ENCODE measurements at regions not wholly inside any gene's neighbourhood (a gene's known extent, or its start where the extent isn't known, plus 50 kb on each side); places are given as distances from the start of the nearest gene placed in this dataset.
"Not testable (repeated sequence)": the region's sequence is repeated elsewhere in the genome, so short reads cannot be mapped to it uniquely, and the experiment has no call there.

- DNase-seq (ENCODE audit: low spot score) = no peak
- intact Hi-C loops (cut with DNase I) = no loop called here
Measured at GRCh38 chr12:71303199-71303598, 136.4 kb upstream of the LGR5 start.

- DNase-seq (ENCODE audit: low spot score) = no peak
- intact Hi-C loops (cut with DNase I) = no loop called here
Measured at GRCh38 chr12:71300772-71301675, 138.6 kb upstream of the LGR5 start.

GRCh38 chr12:71299541-71300376 is 139.8 kb upstream of the LGR5 start:
- intact Hi-C loops (cut with DNase I) = no loop called here
- no peak for DNase-seq (ENCODE audit: low spot score)

DNA sequence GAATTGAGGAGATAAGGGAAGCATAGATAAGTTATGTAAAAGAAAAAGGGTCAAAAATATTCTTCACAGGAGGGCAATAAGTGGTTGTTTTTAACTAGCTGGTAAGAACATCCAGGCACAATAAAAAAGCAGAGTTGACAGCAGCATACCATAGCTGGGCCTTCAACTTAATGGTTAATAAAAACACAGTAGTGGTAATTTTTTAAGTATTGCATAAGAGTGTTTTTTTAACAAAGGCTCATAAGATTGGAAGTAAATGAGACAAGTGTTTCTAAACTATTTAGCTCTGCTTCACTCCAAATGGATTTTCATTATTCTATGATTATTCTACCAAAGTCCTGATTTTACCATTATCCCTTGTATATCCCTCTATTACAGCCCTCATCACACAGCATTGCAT is 140.1 kb upstream of the TSPAN8 start:
- DNase-seq (ENCODE audit: low spot score) = no peak
- intact Hi-C loops (cut with DNase I) = no loop called here

- intact Hi-C loops (cut with DNase I) = no loop called here
Measured at GRCh38 chr12:71295953-71296352, 138.2 kb upstream of the TSPAN8 start.

DNA sequence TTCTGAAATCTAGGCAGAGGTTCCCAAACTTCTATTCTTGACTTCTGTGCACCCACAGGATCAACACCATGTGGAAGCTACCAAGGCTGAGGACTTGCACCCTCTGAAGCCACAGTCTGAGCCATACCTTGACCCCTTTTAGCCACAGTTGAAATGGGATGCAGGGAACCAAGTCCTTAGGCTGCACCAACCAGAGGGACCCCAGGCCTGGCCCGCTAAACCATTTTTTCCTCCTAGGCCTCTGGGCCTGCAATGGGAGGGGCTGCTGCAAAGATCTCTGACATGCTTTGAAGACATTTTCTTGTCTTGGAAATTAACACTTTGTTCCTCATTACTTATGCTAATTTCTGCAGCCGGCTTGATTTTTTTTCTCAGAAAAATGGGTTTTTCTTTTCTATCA is 133.9 kb upstream of the TSPAN8 start:
- intact Hi-C loops (cut with DNase I) = no loop called here
- no peak for DNase-seq (ENCODE audit: low spot score)

More at GRCh38 chr12:71295953-71296352, 138.2 kb upstream of the TSPAN8 start:
- DNase-seq (ENCODE audit: low spot score) = no peak

- DNase-seq (ENCODE audit: low spot score) = no peak
- intact Hi-C loops (cut with DNase I) = no loop called here
Measured at GRCh38 chr12:71283883-71284282, 126.1 kb upstream of the TSPAN8 start.

DNA sequence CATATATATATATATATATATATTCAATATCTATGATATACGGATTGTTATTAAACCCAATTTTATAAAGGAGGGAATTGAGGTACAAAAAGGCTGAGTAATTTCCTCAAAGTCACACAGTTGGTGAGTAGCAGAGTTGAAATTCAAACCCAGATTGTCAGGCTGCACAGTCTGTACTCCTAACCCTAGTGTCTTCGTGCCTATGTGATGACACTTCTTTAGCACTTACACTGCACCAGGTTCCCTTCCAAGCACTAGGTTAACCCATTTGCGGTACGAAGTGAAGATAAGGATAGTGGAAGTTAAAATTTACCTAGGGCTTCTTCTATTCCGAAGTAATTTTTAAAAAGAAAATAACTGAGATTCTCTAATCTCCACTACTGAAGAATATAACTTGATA is 125.1 kb upstream of the TSPAN8 start:
- DNase-seq (ENCODE audit: low spot score) = no peak
- intact Hi-C loops (cut with DNase I) = no loop called here

- peak; percentile 61 for DNase-seq (ENCODE audit: low spot score)
- intact Hi-C loops (cut with DNase I) = no loop called here
Measured at GRCh38 chr12:71282020-71282419, 124.2 kb upstream of the TSPAN8 start.

DNA sequence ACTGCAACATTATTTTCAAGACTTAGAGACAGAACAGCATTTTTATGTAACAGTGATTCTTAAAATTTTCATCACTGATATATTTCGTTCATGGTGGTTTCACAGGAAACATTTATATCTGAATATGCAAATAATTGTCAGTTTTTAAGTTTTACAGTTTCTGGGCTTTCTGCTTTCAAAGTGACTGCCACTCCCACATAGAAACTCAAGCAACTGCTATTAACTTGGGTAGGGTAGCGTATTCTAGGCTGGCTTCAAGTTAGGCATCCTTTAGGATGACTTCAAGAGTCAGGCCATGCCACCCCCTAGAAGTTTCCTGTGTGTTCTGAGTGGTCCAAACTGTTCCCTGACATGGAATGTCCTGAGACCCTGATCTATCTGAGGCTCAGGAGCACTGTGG is 123.6 kb upstream of the TSPAN8 start:
- DNase-seq (ENCODE audit: low spot score) = no peak
- intact Hi-C loops (cut with DNase I) = no loop called here

DNA sequence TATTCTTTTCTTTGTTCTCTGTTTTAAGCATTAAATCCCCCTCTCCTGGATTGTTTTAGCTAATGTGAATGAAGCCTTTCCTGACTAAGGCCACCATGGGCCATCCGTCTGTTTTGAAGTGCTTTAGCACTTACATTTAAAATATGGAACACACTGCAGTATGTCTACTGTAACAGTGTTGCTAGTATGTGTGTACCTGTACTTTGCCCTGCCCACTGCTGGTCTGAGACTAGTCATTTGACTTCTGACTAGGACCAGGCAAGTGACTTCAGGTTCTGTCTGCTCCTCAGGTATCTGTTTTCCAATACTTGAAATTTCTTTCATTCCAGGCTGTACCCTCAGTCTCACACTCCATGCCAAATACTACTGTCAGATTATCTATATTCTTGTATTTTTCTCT is 120.1 kb upstream of the TSPAN8 start:
- intact Hi-C loops (cut with DNase I) = loop anchor here in 1 of 2 donors (5.0 kb wide), 1 partner anchor 1701 kb away; no protein-coding TSS in a partner anchor

DNA sequence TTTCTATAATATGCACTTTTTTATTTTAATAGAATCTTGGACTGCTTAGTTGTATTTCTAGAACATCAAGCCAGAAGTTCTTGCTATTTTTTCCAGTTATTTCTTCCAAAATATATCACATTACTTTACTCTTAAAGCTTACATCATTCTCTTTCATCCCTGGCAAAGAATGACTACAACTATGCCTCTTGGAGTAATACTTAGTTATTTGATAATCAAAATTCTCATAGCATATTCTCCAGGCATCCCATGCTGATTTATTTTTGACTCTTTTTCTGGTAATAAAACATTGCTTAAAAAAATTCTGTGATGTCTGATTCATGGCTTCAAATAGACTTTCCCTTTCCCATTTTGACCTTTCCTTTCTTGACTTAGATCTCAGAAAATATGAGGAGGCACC is 118.7 kb upstream of the TSPAN8 start:
- intact Hi-C loops (cut with DNase I) = loop anchor here in 1 of 2 donors (5.0 kb wide), 1 partner anchor 1699 kb away; no protein-coding TSS in a partner anchor
- no peak for DNase-seq (ENCODE audit: low spot score)

More for the DNA sequence above, 120.1 kb upstream of the TSPAN8 start:
- no peak for DNase-seq (ENCODE audit: low spot score)

DNA sequence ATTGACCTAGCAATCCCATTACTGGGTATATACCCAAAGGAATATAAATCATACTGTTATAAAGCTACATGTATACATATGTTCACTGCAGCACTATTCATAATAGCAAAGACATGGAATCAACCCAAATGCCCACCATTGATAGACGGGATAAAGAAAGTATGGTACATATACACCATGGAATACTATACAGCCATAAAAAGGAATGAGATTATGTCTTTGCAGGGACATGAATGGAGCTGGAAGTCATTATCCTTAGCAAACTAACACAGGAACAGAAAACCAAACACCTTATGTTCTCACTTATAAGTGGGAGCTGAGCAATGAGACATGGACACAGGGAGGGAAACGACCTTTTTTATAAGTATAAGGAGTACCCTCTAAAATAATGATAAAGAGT is 113.0 kb upstream of the TSPAN8 start:
- DNase-seq (ENCODE audit: low spot score) = not testable (repeated sequence)

DNA sequence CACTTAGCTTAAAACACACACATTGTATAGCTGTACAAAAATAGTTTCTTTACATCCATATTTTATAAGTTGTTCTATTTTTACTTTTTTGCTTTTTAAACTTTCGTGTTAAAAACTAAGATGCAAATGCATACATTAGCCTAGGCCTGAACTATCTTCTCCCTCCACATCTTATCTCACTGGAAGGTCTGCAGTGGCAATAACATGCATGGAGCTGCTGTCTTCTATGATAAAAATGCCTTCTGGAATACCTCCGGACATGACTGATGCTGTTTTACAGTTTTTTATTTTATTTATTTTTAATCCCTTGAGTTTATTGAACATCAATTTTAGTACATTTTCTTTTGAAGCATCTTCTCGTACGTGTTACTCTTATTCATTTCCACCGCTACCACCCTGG is 112.3 kb upstream of the TSPAN8 start:
- intact Hi-C loops (cut with DNase I) = no loop called here
- no peak for DNase-seq (ENCODE audit: low spot score)

More for the DNA sequence above, 113.0 kb upstream of the TSPAN8 start:
- intact Hi-C loops (cut with DNase I) = not testable (repeated sequence)

GRCh38 chr12:71269281-71269598 is 111.4 kb upstream of the TSPAN8 start:
- DNase-seq (ENCODE audit: low spot score) = no peak
- intact Hi-C loops (cut with DNase I) = no loop called here

DNA sequence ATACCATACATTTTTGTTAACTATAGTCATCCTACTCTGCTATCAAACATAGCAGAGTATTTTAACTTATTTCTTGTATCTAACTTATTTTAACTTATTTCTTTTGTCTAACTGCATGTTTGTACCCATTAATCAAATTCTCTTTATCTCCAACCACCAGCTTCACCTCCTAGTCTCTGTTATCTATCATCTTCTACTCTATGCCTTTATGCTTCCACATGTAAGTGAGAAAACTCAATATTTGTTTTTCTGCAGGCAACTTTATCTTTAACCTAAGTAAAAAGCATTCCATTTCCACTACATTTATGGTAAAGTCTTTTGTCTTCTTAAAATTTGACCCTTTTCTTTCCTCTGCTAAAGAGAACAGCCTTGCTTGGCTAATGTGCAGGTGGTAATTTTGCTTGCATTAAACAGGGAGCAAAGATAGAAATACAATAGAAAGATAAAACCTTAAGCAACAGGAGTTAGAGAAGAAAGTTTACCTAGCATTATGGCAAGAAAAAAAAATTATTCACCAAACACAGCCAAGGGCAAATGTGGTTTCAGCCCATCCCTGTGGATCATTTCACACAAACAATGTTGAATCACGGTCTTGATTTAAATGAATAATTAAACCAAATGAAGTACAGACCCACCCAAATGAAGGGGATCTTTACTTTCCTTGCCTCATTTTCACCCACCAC is 110.9 kb upstream of the TSPAN8 start:
- DNase-seq (ENCODE audit: low spot score) = no peak
- intact Hi-C loops (cut with DNase I) = no loop called here

GRCh38 chr12:71266606-71267005 is 108.8 kb upstream of the TSPAN8 start:
- intact Hi-C loops (cut with DNase I) = no loop called here
- DNase-seq (ENCODE audit: low spot score) = no peak

DNA sequence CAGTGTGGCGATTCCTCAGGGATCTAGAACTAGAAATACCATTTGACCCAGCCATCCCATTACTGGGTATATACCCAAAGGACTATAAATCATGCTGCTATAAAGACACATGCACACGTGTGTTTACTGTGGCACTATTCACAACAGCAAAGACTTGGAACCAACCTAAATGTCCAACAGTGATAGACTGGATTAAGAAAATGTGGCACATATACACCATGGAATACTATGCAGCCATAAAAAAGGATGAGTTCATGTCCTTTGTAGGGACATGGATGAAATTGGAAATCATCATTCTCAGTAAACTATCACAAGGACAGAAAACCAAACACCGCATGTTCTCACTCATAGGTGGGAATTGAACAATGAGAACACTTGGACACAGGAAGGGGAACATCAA is 107.9 kb upstream of the TSPAN8 start:
- DNase-seq (ENCODE audit: low spot score); intact Hi-C loops (cut with DNase I): not testable (repeated sequence)

DNA sequence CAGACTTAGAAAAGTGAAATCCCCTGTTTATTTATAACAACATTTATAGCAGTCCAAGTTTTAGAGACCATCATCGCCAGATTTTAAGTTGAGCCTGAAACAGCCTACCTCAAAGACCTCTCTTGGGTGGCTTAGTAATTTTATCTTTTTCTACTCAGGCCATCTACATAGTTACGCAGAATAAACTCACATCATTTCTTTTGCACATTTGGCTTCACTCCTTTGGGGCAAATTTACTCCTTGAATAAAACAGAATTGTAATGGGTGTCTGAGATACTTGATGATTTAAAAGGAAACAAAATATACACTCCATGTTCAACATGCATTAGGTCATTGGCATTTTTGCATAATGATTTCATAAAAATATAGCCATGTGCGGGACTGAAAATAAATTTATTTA is 104.7 kb upstream of the TSPAN8 start:
- intact Hi-C loops (cut with DNase I) = no loop called here
- DNase-seq (ENCODE audit: low spot score) = no peak

DNA sequence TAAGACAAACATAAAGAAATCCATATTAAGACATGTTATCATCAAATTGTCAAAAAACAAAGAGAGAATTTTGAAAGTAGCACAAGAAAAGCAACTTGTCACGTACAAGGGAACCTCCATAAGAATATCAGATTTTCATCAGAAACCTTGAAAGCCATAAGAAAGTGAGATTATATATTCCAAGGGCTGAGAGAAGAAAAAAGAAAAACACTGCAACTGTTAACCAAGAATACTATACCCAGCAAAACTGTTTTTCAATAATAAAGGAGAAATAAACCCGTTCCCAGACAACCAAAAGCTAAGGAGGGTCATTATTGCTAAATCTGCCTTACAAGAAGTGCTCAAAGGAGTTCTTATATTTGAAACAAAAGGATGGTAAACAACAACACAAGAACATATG is 94.7 kb upstream of the TSPAN8 start:
- DNase-seq (ENCODE audit: low spot score) = no peak
- intact Hi-C loops (cut with DNase I) = no loop called here
